GM21619 (cell line): ENCODE measurements at regions not wholly inside any gene's neighbourhood (a gene's known extent, or its start where the extent isn't known, plus 50 kb on each side); places are given as distances from the start of the nearest gene placed in this dataset.

Experiments
- ATAC-seq: cut with Tn5 transposase; IDR thresholded peaks from one replicate; pipeline ENCODE4 v1.9.1; 2021; ENCODE audit not compliant: unreplicated experiment

DNA sequence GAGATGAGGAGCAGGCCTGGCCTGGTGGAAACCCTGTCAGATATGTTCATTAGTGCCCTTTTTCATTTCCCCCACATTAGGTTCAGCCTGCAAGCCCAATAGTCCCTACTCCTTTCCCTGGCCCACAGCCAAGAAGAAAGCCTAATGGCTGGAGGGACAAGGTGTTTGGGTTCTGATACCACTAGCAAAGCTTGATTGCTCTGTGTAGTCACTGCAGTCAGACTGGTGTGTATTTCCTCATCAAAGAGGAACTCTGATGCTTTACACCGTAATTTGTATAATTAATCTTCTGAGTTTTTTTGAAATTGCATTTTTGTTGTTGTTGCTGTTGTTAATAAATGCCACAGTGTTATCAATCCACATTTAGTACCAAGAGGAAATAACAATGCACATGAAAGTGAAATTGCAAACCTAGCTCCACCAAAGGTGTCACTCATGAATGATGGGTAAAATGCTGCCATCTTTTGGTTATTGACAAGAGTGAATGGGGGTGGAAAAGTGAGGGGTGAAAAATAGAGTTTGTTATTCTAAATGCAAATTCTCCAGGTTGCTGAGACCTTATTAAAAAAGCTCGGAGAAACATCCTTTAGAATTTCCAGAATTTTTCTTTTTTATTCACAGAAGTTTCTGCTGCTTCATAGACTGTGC is 320.2 kb upstream of the POU3F2 start:
- no peak for ATAC-seq

DNA sequence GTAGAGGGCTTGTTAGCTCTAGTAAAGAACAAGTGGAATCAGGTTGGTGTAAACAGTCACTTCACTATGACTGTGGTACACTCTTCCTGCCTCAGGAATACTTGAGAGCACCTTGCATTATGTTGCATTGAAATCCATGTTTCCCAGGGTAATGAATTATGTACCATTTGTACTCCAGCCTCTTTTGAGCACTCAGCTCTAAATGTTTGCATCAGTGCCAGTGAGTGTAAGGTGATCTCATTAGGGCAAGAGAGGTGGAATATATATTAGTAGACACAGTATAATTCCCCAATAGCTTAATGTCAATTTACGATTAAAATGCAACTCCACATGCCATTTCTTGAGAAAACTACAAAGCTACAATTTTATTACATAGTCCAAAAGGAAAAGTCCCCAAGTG is 319.6 kb upstream of the POU3F2 start:
- no peak for ATAC-seq

DNA sequence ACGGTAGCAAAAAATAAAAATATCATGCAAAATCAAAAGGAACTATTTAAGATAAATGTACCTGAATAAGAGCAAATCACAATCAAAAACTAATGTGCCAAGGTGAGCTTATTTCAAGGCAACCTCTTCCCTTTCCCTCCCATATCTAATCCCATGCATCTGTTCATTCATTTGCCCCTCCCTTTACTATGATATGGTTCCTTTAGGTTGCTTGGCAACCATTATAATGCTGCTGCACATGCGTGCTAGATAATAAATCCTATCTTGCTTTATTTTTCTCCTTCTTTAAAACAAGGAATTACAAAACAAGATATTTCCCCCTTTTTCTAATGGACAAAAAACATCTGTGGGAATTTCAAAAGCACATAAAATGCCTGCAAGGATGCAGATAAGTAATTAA is 318.2 kb upstream of the POU3F2 start:
- ATAC-seq, result no peak

DNA sequence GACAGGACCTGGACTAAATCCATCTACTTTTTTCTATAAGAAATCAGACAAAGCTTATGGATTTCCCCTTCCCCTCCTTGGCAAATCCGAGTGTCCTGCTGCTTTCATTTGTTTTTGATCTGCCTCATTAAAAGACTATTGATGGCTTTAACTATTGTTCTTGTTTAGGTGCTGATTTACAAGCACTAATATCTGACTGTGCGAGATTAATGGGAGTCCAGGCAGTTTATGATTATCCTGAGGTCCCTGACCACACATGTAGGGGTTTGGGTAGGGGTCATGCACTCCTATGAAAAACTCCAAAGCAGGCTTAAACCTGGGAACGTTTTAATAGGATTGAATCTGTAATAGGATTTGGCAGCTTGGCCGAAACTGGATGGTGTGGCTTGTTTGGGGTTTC is 317.5 kb upstream of the POU3F2 start:
- ATAC-seq, result no peak

DNA sequence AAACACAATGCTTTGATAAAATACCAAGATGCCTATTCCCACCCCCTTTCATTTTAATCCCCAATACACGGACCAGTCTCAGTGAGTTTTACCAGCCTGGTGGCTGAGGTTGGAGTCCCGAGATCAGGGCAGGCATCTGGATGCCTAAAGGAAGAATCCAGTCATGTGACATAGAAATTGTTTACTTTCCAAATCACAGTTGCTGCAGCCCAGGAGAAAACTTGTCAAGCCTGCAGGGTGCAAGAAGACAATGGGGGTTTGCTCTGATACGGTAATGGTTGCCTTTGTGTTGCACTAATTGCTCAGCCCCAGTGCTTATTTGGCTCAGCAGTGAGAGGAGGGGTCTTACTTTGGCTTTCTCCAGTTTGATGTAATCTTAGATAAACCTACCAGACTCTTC is 308.5 kb upstream of the POU3F2 start:
- ATAC-seq, result no peak

DNA sequence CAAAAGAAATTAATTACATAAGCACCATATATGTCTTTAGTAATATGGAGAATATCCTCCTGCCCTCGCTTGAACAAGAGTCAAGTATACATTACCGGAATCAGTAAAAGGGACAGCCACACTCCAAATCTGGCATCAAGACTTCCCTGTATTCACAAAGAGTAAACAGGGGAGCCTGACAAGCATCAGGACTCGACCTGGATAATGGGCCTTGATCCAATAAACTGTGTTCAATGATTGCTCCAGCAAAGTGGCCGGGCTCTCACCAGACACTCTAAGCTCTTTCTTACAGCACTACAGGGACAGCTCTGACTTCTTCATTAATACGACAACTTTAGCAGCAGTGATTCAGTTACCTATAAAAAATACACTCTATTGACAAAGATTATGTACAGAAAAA is 307.9 kb upstream of the POU3F2 start:
- ATAC-seq, result no peak

DNA sequence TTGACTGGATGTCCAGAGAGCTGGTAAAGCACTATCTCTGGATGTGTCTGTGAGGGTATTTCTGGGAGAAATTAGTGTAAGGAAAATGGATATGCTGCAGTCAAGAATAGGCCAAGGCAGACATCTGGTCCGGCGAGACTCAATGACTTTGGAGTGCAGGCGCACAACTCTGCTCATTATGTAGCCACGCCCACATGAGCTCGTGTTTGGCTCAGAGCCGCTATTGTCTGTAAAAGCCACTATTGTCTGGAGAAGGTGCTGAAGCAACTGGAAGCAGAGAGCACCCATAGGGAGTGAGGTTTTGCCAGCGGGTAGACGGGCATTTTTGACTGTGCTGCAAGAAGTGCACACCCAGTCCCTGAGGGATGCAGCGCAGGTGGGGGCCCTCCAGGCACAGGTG is 305.0 kb upstream of the POU3F2 start:
- ATAC-seq, result no peak

DNA sequence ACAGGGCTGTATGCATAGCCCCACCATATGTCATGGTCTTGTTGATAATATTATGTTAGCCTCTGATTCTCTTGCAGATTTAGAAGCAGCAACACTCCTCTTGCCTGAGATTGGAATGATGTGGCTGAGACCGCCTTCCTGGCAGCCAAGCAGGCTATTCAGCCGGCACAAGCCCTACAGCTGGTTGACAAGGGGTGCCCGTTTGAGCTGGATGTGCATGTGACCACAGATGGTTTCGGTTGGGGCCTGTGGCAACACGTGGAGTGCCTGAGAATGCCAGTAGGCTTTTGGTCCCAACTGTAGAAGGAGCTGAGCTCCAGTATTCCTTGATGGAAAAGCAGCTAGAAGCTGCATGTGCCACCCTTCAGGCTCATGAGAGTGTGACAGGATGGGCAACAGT is 303.6 kb upstream of the POU3F2 start:
- ATAC-seq, result no peak

DNA sequence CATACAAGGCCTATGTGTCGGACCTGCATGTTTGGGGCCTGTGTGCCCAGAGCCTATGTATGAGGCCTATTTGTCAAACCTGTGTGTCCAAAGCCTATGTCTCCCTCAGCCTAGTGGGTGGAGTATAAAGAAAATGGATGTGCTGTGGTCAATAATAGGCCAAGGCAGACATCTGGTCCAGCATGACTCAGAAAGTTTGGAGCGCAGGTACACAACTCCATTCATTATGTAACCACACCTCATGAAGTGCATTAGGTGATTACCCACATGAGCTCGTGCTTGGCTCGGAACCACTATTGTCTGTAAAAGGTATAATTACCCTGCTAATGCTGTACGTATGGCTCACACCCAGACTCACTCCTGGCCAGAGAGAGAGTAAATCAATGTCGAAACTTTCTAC is 302.4 kb upstream of the POU3F2 start:
- no peak for ATAC-seq

DNA sequence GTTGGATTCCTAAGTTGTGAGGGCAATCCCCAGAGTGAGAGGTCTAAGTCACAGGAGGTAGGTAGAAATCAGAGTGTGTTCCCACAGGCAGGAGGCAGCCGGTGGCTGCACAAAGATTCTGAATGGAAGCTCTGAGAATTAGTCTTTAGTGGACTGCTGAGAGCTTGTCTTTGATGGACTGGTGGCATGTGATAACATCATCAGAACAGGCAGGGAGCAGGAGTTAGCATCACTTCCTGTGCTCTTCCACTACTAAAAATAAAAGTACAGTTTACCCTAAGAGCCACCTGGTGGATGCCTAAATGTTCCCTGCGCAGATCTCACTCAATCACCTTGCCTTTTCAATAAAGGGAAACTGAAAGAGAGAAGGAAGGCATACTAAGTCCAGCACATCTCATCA is 294.6 kb upstream of the POU3F2 start:
- ATAC-seq, result peak; percentile 74

DNA sequence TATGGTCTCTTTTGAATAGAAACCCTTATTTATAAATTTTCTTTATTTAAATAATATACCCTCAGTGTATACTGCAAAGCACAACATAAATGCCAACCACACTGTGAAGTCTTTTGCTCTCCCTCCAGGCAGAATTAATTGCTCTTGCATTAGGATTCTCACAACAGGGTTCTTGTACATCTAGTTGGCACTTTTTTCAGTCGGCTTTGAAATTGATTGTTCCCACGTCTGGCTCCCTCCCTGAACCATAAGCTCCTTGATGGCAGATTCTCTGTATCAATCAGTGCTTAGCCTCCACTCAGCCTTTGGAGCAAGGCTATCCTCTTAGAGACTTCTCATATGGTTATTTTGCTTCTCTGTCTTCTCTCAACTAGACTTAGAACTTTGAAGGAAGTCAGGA is 288.0 kb upstream of the POU3F2 start:
- ATAC-seq, result no peak

DNA sequence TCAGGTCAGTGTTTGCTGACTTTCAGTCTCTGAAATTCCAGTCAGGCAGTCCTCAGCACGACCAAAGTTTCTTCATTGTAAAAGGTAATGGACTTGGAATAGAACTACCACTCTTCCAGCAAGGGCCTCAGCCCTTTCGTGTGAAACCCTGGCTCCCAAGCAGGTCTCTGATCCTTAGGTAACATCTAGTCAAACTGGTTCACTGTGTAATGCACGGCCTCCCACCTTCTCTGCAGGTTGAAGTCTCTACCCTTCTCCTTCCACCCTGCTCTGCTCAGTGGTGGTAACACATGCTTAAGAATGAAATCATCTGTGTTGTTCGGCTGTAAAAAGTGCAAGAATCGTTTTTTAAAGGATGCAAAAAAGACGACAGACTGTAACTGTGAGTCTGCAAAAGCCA is 287.2 kb upstream of the POU3F2 start:
- no peak for ATAC-seq

DNA sequence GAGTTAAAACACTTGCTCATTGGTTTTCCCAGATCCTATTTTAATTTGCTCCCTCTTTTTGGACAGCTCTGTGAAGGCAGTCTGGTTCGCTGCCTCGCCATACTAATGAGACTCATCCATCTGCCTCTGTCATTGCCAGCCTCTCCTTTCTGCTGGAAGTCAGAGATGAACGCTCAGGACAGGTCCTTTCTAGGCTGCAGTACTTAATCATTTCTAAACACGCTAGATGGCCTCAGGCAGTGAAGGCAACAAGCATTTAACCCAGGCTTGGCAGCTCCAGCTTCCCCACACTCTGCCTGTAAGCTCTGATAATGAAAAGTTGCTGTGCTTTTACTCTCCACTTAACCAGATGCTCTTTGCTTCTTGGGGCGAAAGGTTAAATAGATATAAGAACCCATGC is 286.7 kb upstream of the POU3F2 start:
- no peak for ATAC-seq

DNA sequence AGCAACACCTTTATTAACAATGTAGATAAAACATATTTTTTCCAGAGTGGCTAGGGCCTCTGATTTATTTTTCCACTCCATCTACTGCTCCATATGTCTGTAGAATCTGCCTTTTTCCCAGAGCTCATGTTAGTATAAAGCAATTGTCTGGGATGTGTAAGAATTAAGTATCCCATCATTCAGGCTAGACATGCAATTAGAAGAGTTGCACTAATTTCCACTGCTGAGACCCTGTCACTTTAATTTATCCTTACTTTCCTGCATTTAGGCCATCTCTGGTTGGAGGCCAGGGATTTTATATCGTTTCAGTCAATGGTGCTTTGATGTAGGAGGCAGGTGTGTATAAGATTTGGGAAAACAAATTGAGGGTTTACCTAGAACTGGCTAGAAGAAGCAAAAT is 286.1 kb upstream of the POU3F2 start:
- ATAC-seq, result no peak

DNA sequence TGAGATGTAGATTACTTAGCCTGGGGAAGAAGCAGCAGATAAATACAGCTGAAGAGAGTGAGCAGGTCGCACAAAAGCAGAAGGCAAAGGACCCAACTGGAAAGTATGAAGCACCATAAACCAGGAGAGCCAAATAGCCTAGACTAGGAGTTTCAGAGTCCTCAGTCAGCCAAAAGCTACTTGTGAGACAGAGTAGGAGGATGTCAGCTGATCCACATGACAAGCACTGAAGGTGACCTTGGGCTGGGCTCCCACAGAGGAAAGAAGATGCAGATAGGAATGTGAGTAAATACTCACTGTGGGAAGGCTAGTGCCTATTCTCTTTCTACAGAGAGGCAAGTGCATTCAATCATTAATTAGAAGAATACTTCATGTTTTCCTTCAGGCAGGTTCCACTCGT is 274.0 kb upstream of the POU3F2 start:
- ATAC-seq, result no peak

DNA sequence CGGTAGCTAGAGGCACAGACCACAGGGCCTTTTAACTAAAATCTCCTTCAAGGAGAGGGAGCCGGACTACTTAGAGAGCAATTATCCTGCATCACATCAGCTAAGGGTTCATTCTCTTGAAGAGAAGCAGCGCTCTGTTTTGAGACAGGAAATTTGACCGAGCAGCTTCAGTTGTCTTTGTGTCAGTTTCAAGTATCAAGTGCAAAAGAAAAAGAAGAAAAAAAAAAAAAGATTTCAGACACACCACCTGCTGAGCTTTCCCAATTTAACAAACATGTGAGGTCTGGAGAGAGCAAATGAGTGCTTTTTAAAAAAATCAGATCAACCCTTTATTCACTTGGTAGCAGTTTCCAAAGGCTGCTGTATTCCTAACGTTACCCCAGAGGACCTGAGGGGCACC is 273.5 kb upstream of the POU3F2 start:
- ATAC-seq, result no peak

DNA sequence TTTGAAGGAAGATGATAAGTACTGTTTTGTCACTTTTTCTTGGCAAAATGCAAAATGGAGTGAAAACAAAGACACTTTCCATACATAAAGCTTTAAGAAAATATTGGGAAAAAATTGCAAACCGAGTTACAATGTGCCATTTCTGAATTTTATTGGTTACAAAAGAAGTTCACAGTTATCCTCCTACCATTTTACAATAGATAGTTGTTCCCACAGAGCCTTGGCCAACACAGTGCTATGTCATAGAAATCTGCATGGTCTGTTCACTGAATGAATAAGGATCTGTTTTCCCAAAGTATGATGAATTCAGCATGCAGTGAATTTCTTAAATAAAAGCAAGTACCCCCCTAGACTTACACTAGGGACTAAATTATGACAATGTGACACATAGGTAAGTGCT is 268.2 kb upstream of the POU3F2 start:
- ATAC-seq, result no peak

DNA sequence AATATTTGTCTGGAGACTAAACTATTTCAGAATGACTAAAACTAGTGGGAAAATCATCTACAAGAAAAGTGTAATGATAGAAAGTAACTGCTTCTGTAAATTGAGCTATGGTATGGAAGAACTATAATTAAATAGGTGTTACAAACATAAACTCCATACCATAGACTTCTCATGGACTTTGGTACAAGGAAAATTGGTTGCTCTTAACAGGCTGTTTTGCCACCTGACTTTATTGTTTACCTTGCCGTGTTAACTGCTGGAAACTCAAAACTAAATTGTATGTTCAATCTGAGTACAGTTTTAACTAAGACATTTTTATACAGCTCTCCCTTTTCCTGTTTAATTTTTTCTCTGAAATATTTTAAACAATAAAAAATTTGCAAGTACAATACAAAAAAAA is 261.8 kb upstream of the POU3F2 start:
- ATAC-seq, result no peak

DNA sequence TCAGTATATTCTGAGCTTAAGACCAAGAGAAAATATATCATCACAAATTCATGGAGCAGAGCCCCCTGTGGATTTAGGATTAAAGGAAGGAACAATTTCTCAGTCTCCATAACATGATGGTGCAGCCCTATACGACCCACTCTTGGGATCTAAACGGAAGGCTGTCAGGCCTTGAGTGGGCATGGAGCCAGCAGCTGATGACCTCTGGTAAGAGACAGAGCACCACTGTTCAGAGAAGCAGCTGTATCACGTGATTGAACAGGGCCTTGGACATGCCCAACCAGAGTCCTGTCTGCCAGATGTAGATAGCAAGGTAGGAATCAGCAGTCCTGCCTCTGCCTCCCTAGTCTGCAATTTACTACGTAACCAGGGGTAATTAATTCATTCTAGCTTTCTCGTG is 259.4 kb upstream of the POU3F2 start:
- no peak for ATAC-seq

DNA sequence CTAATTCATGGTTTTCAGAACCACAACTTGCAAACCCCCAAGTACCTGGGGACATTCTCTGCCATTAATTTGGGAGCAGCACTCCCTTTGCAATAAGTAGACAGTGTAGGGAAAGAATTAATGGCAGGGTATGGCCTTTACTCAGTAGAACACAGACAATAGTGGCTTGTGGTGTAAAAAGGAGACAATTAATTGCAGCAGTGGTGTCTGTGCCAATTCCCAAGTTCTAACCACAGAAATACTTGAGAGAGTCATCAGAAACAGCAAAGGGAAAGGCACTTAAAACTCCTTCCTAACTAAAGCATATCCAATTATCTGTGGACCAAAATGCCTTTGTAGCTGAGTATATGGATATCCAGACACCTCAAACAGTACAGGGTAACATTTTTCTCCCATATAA is 257.6 kb upstream of the POU3F2 start:
- ATAC-seq, result no peak

DNA sequence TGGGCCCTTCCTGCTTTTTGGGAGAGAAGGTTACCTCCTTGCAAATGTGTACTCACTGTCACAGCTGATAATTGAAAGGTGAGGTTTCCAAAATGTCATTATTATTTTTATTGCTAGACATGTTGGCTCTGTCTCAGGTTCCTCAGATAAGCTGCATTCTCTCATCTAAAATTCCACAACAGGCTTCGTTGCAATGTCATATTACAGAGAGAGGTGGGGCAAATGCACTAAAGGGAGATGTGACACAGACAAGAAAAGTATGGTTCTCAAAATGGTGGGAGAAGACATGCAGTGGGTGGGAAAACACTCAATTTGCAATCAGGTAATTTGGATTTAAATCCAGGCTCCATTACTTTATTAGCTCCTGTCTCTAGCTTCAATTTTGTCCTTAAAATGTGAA is 256.4 kb upstream of the POU3F2 start:
- no peak for ATAC-seq

DNA sequence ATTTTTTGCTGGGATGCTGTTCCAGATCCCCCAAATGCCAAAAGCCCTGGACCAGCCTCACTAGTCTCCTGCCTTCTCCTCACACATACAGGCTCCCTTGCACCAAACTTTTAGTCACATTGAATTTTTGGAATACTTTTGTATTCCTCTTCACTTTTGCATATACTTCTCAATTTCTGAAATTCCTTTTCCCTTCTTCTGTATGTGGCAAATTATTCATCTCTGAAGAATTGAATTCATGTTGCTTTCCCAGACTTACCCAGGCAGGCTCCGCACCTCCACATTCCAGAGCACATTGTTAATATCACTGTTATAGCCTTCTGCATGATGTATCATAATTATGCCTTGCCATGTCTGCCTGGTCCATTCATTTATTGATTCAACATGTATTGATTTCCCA is 255.3 kb upstream of the POU3F2 start:
- no peak for ATAC-seq

DNA sequence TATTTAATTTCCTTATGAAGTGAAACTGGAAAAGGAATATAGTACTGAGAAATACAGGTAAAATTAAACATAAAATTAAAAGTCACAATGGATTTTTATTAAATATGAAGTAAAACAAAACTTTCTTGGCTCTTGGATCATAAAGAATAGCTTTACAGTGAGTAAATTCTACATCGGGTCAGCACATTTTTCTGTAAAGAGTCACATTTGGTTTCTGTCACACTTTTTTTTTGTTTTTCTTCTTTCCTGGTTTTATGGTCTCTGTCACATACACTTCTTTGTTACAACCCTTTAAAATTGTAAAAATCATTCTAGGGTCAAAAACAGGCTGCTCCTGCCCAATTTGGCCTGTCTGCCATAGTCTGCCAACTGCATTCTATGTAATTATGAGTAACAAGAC is 254.4 kb upstream of the POU3F2 start:
- no peak for ATAC-seq

DNA sequence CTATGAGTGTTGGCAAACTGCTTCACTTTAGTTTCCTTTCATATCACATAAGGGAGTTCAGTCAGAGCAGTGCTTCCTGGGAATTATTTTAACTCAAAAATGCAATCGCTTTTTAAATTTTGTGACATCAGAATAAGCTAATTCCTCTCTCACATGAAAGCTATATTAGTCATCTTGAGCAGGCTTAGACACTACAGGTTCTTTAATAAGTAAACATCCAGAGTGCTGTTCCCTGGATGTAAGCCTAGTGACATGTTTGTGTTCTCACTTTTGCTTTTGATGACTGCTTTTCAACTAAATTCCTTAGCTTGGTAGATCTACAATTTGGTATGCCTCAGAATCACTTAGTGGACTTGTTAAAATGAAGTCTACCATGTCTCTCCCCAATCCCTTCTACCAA is 252.7 kb upstream of the POU3F2 start:
- no peak for ATAC-seq
